Stimulated activated naive CD8-positive, alpha-beta T cell treated with anti-CD3 and anti-CD28 coated beads, Interleukin-15, Interleukin-2, amounts not matched to agents 100 U/mL and 50 U/mL, for 24 hours (primary cell): ENCODE measurements at regions not wholly inside any gene's neighbourhood (a gene's known extent, or its start where the extent isn't known, plus 50 kb on each side); places are given as distances from the start of the nearest gene placed in this dataset.
A peak's percentile ranks its signal among the peaks of the same experiment; 100 is the strongest.
"Not testable (repeated sequence)": the region's sequence is repeated elsewhere in the genome, so short reads cannot be mapped to it uniquely, and the experiment has no call there.

Source experiments
- ATAC-seq: fragments of 150-1000 bp; cut with Tn5 transposase; one replicate; pipeline ENCODE4 v1.10.0; 2021
- DNase-seq: peaks from one replicate; pipeline ENCODE4 v3.0.0; 2021

GRCh38 chrX:132302687-132303086 lies 83.4 kb upstream of the RAP2C start:
- not testable (repeated sequence) for DNase-seq, ATAC-seq

GRCh38 chrX:132294776-132295495 lies 75.7 kb upstream of the RAP2C start:
- DNase-seq (no peak), ATAC-seq (no peak)

GRCh38 chrX:132294192-132294591 lies 74.9 kb upstream of the RAP2C start:
- DNase-seq = no peak
- no peak for ATAC-seq

- peak; percentile 3 for DNase-seq
- ATAC-seq = no peak
These were observed 73.5 kb upstream of the RAP2C start for GRCh38 chrX:132292793-132293192.

GRCh38 chrX:132277953-132278614 lies 58.8 kb upstream of the RAP2C start:
- DNase-seq = no peak
- ATAC-seq = no peak

- no peak for DNase-seq
- no peak for ATAC-seq
These were observed 53.6 kb upstream of the RAP2C start for GRCh38 chrX:132272826-132273225.

- ATAC-seq (no peak), DNase-seq (no peak)
These were observed 52.1 kb upstream of the RAP2C start for GRCh38 chrX:132271311-132271778.

- ATAC-seq (no peak), DNase-seq (no peak)
These were observed 51.5 kb upstream of the RAP2C start for GRCh38 chrX:132270699-132271098.

GRCh38 chrX:132270021-132270420 lies 50.8 kb upstream of the RAP2C start:
- no peak for ATAC-seq
- no peak for DNase-seq
